GM18867 (cell line): ENCODE measurements at regions not wholly inside any gene's neighbourhood (a gene's known extent, or its start where the extent isn't known, plus 50 kb on each side); places are given as distances from the start of the nearest gene placed in this dataset.

ENCODE experiments used
- ATAC-seq: cut with Tn5 transposase; IDR thresholded peaks from one replicate; pipeline ENCODE4 v1.9.1; 2021; ENCODE audit warnings: mild to moderate bottlenecking, moderate library complexity; ENCODE audit not compliant: unreplicated experiment

DNA sequence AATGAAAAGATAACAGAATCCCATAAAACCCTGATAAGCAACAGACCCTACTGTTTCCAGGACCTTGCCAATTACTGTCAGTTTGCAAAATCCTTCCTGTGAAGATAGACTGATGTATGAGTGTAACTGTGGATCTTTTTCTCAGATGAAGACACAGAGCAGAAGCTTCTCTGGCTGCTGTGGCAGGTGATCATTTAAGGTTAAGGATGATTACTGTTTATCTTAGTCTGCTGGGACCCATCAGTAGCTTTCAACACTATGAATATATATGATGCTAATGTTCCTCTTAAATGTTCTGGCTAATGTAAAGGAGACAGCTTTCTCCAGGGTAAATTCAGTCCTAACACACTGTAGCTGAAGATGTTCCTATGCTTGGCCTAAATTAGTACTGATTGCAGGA lies 56.0 kb upstream of the CTTNBP2 start:
- no peak for ATAC-seq

GRCh38 chr7:117931314-117931713 lies 58.1 kb upstream of the CTTNBP2 start:
- no peak for ATAC-seq

- no peak for ATAC-seq
These were observed 64.0 kb upstream of the CTTNBP2 start for GRCh38 chr7:117937049-117937752.

- ATAC-seq, result no peak
These were observed 64.7 kb upstream of the CTTNBP2 start for GRCh38 chr7:117937753-117938483.

- ATAC-seq, result no peak
These were observed 68.0 kb upstream of the CTTNBP2 start for GRCh38 chr7:117941138-117941810.

DNA sequence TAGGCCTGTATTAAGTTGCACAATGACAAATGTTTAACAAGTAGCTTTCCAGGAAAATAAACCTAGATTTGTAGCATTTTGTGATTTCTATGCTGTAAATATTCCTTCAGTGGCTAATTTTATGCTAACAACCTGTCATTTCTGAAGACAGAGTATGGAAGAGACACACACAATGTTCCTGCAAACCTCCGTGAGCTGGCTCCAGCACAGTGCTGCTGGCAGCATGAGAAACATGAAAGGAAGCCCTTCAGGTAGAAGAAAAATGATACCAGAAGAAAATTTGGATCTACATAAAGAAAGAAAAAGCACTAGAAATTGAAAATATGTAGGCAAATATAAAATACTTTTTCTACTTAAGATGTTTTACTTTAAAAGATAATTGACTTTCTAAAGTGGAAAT lies 69.5 kb upstream of the CTTNBP2 start:
- ATAC-seq, result no peak

DNA sequence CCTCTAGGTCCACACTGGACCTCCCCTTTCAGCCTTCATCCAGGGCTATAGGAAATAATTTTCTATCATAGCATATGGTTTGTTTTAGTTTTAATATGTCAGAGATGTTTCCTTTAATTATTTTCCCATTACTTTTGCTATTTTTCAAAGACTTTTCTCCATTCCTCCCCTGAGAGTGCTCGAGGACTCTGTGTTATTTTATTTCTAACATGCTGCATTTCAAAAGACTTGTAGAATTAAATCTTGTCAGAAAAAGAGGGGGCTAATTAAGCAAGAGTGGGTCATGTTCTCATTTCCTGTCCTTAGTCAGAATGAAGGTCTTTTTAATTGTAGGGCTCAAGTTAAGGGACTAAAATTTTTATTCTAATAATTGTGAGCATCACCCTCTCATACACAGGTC lies 71.6 kb upstream of the CTTNBP2 start:
- ATAC-seq, result no peak

DNA sequence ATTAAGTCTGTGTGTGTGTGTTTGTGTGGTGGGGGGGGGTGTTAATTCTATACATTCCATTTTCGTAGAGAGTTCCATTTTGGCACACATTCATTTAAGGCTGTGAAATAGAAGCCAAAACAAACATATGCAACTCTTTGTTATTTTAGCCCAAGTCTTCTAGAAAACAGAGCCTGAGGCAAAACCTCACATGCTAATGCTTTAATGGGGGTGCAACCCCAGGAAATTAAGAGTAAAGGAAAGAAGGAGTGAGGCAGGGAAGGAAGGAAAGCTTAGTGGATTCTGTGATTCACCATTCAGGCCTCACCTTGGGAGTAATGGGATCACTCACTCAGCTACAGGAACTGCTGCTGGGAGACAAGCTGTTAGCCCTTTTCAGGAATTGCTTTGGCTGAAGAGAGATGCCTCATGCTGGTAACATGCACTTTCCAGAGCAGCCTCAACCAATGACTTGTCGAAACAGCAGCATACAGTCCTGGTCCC lies 73.0 kb upstream of the CTTNBP2 start:
- no peak for ATAC-seq

DNA sequence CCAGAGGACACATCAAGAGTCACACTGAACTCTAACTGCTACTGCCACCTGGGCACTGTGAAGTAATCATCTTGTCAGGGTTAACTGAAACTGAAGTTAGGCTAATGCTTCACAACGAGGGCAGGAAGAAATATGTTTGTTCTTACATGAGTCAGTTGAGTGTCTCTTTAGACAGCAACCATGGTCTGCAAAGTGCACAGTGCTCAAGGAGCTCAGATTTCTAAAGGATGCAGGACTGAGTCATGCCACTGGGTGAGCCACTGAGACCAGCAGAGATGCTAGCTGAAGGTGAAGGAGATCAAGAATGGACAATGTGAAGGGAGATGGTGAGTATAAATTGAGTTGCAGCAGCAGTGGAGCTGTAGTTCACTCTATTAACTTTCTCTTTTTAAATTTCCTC lies 76.0 kb upstream of the CTTNBP2 start:
- peak; percentile 41 for ATAC-seq

DNA sequence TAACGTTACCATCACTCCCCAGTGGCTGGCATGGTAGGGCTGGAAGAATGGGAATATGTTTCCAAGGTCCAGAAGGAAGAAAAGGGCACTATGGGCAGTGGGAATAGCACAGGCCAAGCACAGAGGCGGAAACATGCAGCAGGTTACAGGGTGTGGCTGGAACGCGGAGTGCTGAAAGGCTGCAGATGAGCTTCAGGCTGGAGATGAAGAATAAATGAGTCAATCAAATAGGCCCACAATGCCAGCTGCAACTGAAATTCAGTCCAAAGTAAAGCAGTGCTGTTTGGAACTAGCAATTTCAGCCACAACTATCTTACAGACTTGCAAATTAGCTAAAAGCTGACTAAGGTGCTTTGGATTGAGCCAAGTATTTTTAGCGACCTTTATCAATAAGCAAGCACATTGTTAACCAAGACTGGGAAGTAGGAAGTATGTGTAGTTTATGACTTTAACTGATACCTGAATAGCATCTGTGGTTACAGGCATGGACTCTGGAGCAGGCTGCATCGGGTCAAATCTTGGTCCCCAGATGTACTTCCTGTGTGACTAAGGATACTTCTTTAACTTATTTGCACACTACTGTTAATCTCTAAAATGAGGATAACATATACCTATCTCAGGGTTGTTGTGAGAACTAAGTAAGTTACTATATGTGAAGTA lies 77.5 kb upstream of the CTTNBP2 start:
- ATAC-seq, result no peak

DNA sequence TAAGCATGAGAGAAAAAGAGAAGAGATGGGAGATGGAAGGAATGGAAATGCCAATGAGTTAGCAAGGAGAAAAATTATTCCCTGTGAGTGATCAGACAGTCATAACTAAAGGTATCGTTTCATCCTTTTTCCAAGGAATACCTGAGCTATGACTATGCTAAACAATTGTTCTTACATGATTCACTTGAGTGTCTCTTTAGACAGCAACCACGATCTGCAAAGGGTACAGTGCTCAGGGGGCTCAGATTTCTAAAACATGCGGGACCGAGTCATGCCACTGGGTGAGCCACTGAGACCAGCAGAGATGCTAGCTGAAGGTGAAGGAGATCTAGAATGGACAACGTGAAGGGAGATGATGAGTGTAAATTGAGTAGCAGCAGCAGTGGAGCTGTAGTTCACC lies 78.0 kb upstream of the CTTNBP2 start:
- no peak for ATAC-seq

GRCh38 chr7:117951691-117952280 lies 78.5 kb upstream of the CTTNBP2 start:
- no peak for ATAC-seq

- ATAC-seq, result no peak
These were observed 81.8 kb upstream of the CTTNBP2 start for GRCh38 chr7:117955046-117955445.

GRCh38 chr7:117960351-117960750 lies 87.1 kb upstream of the CTTNBP2 start:
- no peak for ATAC-seq

DNA sequence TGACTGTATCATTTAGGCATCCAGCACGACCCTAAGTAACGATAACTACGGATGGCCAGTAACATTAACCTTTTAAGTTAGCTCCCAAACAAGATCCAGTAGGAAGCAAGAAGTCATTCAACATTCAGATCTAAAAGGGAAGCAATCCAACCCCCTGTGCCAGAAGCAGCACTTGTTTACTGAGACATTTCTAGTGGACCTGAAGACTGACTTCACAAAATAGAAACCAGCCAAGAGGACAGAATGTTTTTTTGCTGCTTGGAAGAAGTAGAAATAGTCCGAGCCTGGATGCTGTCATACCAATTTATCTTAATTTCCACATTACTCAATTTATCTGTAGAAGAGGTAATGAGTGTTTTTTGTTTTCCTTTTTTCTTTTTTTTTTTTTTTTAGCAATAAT lies 88.0 kb upstream of the CTTNBP2 start:
- no peak for ATAC-seq

GRCh38 chr7:117962366-117962994 lies 89.2 kb upstream of the CTTNBP2 start:
- ATAC-seq, result no peak

DNA sequence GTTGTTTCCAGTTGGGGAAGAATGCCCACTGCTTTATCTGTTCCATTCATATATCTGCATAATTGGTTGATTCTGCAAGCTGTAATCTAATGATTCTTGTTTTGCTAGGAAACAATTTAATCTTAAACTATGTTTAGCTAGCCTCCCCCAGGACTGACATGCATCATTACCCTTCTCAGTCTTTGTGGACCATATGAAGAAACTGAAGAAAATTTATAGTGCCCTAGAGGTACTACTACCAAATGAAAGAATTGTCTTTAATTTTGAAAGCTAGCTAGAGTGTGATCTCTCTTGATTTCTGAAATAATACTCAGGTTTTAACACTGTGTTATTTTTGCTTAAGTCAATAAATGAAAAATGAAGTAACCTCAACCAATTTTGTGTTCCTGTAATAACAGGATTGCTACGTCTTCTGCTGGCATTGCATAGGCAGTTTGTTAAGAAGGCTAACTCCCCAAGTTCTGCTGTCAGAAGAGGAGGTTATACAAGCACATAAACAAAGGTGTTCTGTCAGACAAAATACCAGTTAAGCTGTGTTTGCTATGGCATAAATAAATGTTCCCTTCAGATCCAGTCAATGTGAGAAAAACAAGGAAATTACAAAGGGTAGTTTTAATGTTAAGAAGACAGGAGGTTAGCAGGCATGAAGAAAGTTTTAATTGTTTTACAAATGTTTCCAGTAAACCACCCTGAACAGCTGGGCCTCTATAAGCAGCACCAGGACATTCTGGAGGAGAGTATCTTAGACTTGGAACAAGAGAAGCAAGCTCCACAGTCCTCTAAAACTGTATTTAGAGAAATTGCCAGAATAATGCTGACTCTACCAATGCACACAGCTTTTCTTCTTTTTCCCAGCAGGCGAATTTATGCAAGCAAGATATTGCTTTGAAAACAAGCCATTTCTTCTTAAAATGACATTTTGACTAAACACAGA lies 90.3 kb upstream of the CTTNBP2 start:
- ATAC-seq, result no peak

DNA sequence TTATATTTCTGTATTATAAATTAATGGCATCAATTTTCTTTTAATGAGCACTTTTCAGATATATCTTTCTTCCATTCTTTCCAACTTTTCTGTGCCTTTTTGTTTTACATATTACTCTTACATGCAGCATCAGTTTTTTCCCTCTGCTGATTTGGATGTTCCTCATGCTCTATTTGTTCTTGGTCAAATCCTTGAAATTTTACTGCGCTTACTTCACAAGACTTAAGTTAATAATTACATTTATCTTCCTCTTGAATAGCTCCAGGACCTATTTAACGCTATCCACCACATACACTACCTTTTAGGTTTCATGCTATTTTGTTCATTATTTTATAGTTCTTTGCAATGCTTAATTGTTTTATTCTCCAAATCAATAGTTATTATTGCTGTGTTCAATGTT lies 97.6 kb upstream of the CTTNBP2 start:
- no peak for ATAC-seq

DNA sequence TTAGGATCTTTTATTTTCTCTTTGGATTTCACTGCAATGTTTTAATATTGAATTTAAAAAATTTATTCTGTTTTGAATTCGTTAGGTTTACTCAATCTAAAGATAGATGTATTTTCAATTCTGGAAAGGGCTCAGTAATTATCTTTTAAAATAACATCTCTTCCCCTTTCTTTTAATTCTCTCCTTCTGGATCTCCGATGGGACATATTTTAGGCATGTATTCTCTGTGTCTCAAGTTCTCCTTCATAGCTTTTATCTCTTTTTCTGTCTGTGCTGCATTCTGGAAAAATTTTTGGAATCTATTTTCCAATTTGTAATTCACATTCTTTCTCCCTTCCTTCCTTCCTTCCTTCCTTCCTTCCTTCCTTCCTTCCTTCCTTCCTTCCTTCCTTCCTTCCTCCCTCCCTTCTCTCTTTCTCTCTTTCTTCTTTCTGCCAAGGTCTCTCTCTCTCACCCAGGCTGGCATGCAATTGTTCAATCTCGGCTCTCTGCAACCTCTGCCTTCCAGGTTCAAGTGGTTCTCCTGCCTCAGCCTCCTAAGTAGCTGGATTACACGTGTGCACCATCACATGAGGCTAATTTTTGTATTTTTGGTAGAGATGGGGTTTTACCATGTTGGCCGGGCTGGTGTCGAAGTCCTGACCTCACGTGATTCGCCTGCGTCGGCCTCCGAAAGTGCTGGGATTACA lies 98.5 kb upstream of the CTTNBP2 start:
- no peak for ATAC-seq
